ENCODE measurements at regions not wholly inside any gene's neighbourhood (a gene's known extent, or its start where the extent isn't known, plus 50 kb on each side); places are given as distances from the start of the nearest gene placed in this dataset.

DNA sequence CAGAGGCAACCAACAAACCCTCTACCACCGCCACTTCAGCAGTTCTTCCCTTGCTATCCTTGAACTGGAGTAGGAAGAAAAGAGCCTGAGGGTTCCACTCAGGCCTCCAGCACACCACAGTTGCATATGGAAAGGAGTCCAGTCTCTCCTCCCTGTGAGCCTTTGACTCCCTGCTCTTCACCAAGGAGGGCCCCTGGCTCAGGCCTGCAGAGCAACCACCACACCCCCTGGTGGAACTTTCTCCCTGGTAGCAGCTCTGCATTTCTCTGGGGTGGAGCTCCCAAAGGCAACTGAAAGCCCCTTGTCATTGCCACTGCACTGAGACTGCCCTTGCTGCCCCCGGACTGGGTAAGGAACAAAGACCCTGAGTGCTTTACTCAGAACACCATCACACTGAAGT, 1021.5 kb upstream of the ADGRL2 start:
- no peak for DNase-seq (ENCODE audit: low read depth in 2 of 2)

DNA sequence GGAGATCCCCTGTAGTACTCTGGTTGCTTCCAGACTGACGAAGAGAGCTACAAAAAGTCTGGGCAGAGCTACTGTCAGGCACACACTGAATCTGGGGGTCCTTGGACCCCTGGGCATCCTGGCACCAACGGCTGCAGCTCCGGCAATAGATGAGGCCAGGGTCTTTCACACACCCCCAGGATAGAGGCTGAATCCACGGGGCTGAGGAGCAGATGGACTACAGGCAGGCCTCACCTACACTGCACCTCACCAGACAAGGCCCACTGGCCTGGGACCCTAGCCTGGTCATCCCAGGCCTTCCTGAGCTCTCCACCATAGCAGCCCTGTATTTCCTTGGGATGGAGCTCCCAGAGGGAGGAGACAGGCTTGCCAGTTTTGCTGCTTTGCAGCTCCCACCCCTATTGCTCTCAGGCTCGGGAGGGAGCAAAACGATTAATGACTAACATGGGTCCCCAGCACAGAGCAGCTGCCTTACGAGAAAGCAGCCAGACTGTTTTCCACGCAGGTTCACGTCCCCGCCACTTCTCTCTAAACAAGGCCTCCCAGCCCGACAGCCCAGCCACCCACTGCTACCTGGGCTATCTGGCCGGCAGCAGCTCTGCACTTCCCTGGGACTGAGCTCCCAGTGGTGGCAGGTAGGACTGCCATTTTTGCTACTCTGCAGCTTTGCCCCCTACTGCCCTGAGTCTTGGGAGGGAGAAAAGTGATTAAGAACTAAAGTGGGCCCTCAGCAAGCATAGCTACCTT, 1022.5 kb upstream of the ADGRL2 start:
- DNase-seq (ENCODE audit: low read depth in 2 of 2) = no peak

DNA sequence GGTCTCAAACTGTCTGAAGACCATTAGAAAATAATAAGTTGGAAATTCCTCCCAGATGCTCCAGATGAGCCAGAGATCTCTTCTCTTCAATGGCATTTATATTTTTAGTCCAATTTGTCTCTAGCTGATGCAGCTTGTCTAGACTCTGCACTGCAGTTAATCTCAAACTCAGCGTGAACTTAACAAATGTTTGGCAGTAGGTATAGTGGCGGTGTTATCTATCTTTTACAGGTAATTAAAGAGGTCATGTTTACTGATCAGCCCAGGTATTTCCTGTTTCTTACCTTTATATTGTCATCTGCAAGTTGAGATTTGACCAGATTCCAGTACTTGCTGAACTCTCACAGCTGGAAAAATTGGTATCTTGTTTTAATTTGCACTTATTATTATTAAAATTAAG, 1024.5 kb upstream of the ADGRL2 start:
- DNase-seq (ENCODE audit: low read depth in 2 of 2) = no peak

DNA sequence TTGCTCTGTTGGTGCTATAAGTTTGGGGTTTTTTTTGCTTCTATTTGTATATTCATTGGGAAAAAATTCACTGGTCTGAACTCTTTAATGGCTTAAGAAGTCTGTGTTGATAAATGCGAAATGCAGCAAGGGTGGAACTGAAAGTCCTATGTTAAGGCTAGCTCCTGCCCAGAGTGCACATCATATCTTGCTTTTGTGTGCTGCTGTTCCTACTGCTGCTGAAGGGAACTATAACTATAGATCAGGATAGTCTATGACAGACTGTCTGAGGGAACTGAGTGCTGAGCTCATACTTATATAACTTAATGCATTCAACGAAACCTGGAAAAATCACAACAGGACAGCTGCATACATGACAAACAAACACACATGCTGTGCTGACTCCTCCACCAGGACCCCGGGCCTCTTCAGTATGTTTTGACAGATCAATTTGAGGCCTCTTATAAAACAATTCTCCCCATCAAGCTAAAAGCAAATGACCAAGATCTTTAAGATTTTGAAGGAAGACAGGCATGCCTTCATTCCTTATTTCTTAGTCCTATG, 1031.5 kb upstream of the ADGRL2 start:
- no peak for DNase-seq (ENCODE audit: low read depth in 2 of 2)

DNA sequence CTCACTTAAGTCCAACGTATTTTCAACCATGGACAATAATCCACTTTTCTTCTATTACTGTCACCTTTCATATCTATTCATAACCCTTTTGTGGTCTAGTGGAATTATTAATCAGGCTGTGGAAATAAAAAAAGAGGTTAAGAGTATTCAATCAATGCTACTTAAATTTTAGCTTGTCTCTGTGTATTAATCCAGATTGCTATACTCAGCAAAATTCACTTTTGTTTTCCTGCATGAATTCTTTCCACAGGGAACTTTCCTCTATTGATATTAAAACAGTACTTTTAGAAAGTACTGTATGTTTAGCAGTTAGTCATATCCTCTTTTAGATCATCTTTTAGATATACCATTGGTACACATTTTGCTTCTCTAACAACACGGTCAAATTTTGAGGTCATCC, 1033.0 kb upstream of the ADGRL2 start:
- DNase-seq (ENCODE audit: low read depth in 2 of 2) = no peak

DNA sequence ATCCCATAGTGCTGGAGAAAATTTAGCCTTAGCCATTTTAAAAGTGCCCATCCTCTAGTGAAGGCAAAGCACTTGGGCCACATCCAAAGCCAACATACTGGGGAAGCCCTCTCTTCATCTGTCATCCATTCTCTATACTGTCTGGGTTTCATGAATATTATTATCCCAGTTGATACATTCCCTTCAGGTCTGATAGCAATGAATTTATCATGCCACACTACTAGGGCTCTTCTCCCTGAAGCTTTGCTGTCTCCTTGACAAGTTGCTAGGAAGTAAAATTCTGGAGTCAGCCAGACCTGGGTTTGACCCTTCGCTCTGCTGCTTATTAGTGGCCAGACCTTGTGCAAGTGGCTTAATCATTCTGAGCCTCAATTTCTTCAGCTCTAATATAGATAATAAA, 1041.4 kb upstream of the ADGRL2 start:
- DNase-seq (ENCODE audit: low read depth in 2 of 2) = no peak

DNA sequence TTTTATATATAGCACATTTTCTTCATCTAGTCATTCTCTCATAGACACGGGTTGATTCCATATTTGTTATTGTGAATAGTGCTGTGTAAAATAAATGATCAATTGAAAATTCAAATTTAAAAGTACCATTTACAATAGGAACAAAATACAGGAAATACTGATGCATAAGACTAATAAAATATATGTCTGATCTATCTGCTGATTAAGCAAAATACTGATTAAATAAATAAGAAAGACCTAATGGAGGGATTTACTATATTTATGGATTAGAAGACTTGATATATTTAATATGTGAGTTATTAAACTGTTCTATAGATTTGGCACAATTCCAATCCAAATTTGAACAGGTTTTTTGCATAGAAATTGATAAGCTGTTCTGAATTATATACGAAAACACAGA, 1044.8 kb upstream of the ADGRL2 start:
- no peak for DNase-seq (ENCODE audit: low read depth in 2 of 2)

DNA sequence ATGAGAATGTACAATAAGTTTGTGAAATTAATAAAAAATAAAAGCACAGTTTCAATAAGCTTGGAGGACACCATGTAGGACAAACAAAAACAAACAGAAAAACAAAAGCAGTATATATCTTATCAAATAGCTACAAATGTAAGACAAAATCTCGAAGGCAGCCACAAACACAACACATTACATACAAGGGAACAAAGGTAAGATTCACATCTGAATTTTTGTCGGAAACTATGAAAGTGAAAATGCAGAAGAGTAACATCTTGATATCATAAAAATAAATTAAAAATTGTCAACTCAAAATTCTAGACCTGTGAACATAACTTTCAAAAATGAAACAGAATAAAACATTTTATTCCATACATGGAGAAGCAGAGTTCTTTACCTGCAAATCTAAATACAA, 1049.5 kb upstream of the ADGRL2 start:
- no peak for DNase-seq (ENCODE audit: low read depth in 2 of 2)

DNA sequence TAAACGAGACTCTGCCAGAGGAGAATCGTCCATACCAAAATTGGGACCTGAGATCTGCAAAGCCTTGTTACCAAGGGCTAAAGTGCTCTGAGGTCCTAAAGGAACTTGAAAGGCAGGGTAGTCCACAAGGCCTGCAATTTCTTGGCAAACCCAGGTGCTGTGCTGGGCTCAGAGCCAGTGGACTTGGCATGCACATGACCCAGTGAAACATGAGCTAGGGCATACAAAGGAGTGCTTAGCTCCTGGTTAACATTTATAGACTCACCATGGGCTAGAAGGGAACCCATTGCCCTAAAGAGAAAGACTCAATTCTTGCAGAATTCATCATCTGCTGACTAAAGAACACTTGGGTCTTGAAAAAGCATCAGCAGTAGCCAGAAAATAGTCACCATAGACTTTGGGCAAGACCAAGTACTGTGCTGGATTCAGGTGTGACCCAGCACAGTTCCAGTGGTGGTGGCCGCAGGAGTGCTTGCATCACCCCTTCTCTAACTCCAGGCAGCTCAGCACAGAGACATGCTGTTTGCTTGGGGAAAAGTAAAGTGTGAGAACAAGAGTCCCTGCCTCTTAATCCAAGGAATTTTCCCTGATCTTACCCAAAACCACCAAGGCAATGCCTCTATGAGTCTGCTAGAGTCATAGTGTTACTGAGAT, 1069.4 kb upstream of the ADGRL2 start:
- no peak for DNase-seq (ENCODE audit: low read depth in 2 of 2)

DNA sequence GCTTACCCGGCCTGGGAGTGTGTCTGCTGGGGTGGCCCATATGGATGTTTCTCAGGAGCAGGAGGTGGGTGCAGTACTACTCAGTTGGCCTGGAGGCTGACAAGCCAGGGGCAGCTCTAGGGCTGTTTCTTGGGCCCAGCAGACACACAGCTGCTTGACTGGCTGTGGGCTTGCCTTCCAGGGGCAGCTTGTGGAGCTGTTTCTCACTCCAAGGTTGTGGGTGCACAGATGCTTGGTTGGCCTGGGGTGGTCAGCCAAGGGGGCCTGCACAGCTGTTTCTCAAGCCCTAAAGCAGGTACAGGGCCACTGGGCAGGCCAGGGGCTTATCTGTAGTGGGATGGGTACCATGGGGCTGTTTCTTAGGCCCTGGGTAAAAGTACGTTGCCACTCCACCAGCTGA, 1078.1 kb upstream of the ADGRL2 start:
- DNase-seq (ENCODE audit: low read depth in 2 of 2) = no peak

DNA sequence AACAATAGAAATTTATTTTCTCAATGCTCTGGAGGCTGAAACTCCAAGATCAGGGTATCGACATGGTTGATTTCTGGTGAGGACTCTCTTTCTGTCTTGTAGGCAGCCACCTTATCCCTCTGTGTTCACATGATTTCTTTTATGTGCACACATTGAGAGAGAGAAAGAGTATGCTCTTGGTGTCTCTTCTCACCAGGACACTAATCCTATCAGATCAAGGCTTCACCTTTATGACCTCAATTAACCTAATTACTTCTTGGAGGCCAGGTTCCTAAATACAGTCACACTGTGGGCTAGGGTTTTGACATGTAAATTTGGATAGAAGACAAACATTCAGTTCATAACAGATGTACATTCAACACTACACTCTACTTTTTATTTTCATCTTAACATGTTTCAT, 1094.2 kb upstream of the ADGRL2 start:
- DNase-seq (ENCODE audit: low read depth in 2 of 2) = no peak

DNA sequence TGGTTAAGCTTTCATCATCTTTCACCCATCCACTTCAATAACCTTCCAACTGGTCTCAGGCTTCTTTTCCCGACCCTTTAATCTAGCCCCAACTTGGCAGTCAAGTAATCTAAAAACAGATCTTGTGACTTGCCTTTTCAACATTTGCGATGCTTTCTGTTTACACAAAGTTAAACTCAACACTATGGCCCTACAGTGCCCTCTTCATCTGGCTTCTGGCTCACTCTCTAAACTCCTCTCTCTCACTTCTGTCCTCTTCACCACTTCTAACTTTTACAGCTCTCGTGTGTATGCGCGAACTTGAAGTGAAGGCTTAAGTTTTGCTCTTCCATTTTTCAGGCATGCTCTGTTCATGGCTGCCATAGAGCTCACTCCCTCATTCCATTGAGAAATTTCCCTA, 1122.3 kb upstream of the ADGRL2 start:
- no peak for DNase-seq (ENCODE audit: low read depth in 2 of 2)

DNA sequence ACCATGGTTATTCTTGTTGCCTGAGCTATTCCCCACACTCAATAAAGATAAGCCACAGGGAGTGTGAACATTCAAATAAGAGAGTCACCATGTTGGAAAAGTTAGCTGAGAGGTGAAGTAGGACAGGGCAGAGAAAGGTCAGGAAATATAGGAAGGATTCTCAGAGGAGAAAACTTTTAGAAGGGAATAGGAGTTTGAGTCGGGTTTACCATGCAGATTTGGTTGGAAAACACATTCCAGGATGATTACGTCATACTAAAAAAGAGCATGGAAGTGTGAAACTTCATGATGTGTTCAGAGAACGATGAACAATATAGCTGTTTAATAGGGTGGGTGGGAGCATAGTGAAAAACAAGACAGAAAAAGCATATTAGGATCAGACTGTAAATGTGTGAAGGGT, 1125.3 kb upstream of the ADGRL2 start:
- DNase-seq (ENCODE audit: low read depth in 2 of 2) = no peak

DNA sequence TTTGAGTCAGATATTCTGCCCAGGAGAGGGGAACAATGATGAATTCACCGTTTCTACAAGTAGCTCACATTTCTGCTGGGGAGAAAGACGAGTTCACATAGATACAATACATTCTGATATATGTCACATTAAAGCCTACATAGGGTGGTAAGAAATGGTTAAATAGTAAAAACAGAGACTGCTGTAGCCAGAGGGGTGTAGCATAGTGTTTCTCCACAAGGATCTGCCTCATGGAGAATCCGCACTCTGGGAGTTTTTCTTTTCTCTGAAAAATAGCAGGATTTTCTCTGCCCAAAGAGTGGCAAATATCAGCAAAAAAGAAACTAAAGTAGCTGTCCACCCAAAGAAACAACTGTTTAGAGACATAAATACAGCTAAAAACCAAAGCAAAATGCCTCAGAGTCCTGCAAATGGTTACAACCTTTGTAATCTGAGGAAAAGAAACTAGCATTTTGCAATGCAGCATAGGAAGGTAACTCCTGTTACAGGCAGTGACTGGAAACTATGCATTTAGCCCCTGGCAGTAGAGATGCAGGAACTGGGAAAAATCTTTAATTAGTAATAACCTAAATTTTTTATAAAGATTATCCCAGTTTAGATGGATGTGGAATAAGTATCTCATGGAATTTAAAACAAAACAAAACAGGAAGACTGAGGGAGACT, 1126.7 kb upstream of the ADGRL2 start:
- no peak for DNase-seq (ENCODE audit: low read depth in 2 of 2)

DNA sequence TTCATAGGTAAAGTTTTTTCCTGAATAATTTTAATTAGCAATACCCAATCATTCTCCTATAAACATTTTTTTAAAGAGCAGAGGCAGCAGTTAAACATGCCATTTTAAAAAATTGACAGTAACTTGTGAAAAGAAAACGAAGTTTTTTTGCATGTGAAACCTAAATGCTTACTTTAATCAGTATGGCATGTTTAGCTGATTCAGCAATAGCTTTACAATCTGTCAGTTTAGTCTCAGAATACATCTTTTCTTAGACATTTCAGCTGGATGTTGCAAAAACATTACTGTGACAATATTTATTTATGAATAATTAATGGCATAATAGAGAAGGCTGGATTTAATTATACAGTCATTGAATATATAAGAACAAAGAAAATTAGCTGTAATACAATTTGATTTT, 1132.4 kb upstream of the ADGRL2 start:
- no peak for DNase-seq (ENCODE audit: low read depth in 2 of 2)

DNA sequence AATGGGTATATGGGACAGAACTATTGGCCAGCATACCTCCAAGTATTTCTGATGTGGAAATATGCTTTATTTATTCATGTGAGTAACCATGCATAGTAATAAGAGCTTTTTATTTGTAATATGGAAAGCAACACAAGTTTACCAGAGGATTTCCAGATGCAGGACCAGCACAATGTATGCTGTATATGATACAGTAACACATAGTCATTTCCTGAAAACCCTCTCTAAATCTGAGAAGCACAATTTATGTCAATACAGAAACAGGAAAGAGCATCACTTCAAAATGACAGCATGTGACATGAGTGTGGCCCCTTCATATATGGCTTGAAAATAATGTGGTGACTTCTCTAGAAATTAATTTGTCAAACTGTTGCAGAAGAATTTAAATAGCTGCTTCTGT, 1134.7 kb upstream of the ADGRL2 start:
- no peak for DNase-seq (ENCODE audit: low read depth in 2 of 2)

DNA sequence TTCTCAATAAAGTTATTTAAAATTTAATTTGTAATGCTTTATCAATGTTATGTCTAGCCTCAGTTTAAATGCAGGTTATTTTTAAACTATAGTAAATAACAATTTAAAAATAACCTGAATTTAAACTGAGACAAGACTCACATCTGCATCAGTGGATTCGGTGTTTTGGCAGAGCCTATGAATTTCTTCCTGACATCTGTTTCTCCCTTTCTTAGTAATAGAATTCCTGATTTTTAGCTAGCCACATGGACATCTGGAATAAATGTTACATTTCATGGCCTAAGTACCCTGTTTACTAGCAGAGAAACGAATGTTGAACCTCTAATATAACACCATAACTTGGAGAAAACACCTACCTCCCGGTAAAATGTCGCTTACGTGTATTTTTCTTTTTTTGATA, 1141.6 kb upstream of the ADGRL2 start:
- no peak for DNase-seq (ENCODE audit: low read depth in 2 of 2)

DNA sequence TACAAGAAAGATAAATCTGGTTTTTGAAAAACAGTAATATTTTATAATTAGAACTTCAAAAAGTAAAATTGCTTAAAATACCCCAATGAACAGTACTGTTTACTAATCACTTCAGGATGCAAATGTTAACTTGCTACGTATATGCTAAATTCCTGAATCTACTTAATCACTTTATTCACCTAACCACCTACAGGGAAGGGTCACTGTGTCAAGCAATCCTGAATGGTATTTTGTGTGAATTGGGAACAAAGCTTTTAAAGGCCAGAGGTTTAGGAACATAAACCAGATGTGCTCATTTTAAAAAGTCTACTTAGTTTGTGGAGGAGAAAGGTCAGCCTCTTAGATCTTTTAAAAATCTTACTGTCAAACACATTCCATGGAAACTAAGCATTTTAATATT, 1143.0 kb upstream of the ADGRL2 start:
- DNase-seq (ENCODE audit: low read depth in 2 of 2) = no peak

DNA sequence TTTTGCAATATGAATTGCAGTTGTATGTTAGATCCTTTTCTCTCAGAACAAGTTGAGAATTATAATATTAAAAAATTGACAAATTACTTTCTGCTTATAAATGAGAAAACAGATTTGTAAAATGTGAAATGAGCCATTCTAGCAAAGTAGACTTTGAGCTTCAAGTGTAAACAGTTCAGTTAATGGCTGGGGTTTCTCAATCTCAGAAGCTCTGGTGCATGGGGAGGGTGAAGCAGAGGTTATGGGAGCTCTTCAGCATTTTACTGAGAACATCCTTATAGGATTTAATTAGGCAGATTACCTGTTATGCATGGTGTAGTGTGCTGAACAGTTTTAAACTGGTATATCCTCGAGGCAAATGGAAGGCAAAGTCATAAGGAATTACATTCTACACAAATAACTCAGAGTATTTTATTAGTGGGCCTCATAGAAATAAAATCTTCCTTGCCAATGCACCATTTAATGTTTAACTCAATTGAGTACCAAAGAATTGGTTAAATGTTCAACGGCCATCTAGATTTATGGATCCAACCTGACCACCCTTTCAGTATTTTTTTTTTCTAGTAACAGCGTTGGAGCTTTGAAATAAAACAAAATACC, 1143.6 kb upstream of the ADGRL2 start:
- no peak for DNase-seq (ENCODE audit: low read depth in 2 of 2)

DNA sequence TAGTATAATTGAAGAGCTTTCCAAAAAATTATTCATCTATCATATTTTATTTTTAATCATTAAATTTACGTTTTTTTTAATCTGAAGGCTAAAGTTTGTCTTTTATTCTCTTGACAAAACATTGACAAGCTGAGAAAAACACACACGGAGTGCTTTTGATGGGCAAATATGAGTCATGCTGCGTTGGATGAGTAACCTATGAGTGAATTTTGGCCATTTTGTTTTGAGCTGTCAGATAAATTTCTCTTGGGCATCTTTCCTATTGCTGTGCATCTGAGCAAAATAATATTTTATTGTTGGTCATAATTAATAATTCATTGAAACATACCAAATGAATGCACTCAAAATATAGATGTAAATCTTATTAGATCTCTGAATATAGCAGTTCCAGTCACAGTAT, 1144.1 kb upstream of the ADGRL2 start:
- no peak for DNase-seq (ENCODE audit: low read depth in 2 of 2)

DNA sequence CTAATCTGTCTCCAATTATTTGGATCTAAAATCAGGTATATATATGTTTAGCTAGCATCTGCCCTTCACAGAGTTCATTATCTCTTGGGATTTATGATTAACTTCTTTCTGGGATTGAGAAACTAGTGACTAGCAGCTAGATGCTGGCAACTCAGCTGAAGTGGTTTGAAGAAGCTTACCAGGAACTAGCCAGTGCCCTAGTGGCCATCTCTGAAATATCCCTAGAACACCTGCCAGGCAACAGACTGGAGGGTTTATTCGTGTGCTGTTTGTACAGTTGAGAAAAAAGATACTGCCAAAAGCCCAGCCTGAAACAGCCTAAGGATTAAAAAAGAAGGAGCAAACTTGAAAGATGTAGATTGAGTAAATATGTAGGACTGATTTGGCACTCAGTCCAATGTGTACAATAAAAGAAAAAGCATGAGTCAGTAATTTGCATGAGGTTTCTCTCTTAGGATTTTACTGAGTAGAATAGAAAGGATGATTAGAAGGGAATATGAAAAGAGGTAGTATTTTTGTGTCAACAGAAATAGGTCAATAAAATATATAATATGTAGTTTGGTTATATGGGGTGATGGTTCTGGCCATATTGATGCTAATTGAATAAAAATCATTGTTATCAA, 1144.6 kb upstream of the ADGRL2 start:
- DNase-seq (ENCODE audit: low read depth in 2 of 2) = no peak

DNA sequence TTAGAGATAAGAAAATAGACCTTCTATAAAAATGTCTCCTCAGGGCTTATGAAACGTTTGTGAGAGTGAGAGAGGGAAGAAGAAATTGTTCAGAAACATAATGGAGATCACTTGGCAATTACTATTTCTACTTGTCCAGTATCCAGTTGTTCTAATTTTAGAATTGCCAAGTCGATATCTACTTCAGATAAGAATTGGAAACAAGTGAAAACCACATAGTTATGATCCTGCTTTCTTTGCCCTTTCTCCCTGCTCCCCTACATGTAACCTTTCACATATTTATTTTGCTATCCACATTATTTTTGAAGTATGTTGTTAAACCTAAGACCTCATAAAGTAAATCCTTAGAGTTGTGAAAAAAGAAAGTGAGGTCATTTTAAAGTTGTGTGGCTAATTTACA, 1154.7 kb upstream of the ADGRL2 start:
- DNase-seq (ENCODE audit: low read depth in 2 of 2) = no peak

All from stimulated activated CD4-positive, alpha-beta T cell treated with anti-CD3 and anti-CD28 coated beads, Interleukin-12 subunit alpha, Interleukin-12 subunit beta, amount 100 ng/mL, for 24 hours (primary cell).